ENCODE measurements at regions not wholly inside any gene's neighbourhood (a gene's known extent, or its start where the extent isn't known, plus 50 kb on each side); places are given as distances from the start of the nearest gene placed in this dataset.

GRCh38 chr7:80053124-80053523 lies 81.5 kb upstream of the GNAI1 start:
- no peaks in the 10 kb centered on the region for H3K36me3 ChIP-seq (ENCODE audit: insufficient read depth, low read length)
- no peaks in the 10 kb centered on the region for H3K27me3 ChIP-seq (ENCODE audit: insufficient read depth, low read length, poor library complexity, severe bottlenecking)
- H3K79me2 ChIP-seq (ENCODE audit: insufficient read depth, low read length): no peaks in the 10 kb centered on the region
- H2AFZ ChIP-seq (ENCODE audit: low read length): no peak overlapping the region
- H3F3A ChIP-seq (ENCODE audit: low read depth): no peaks in the 10 kb centered on the region
- no peaks in the 10 kb centered on the region for H3K9me2 ChIP-seq (replicated peaks; ENCODE audit: low read depth, low read length)
- no peak overlapping the region for H3K4me2 ChIP-seq (ENCODE audit: low read depth, low read length, poor library complexity, severe bottlenecking)
- TF ChIP-seq EZH2phosphoT487 (IDR thresholded peaks at IDR 0.05; ENCODE audit: borderline replicate concordance) (no peak), CTCF (conservative IDR thresholded peaks at IDR 0.05; ENCODE audit: low read length) (no peak)
- H3K9me3 ChIP-seq (ENCODE audit: insufficient read depth, low read depth, low read length): no peaks in the 10 kb centered on the region
- no peaks in the 10 kb centered on the region for H3K4me1 ChIP-seq (ENCODE audit: insufficient read depth, low read length, poor library complexity, severe bottlenecking)
- no peak overlapping the region for H3K9ac ChIP-seq (ENCODE audit: low read depth, low read length, poor library complexity, severe bottlenecking)
- H4K20me1 ChIP-seq (ENCODE audit: insufficient read depth, low read length, poor library complexity, severe bottlenecking): no peaks in the 10 kb centered on the region
- no peak overlapping the region for H3K4me3 ChIP-seq (ENCODE audit: low read length, poor library complexity, severe bottlenecking)

DNA sequence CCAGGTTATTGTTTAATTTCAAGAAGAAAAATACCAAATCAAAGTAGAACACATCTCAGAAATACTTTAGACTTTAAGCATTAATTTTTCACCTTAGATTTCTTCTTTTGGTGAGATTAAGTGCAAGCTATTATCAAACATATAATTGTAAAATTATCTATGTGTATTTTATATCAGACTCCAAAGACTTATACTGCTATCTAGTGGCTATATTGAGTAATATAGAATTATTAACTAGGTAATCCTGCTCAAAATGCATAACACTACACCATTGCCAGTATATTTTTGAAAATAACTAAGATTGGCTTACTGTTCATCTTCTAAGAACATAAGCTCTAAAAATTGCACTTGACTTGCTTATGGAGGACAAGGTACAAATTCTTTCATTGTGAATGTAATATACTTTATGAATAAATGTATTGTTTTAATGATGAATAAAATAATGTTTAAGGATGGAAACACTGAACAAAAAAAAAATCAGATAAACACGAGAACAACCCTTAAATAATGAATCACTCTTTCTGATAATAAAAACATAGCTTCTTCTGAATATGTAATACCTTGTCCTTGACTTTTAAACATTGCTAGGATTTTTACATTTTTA lies 86.7 kb upstream of the GNAI1 start:
- Histone ChIP-seq H3K9me3 (ENCODE audit: insufficient read depth, low read depth, low read length) (peaks cover 6% of the 10 kb centered on the region; the same call in 1 of the 2 replicates), H3K9me2 (replicated peaks; ENCODE audit: low read depth, low read length) (no peaks in the 10 kb centered on the region), H3K36me3 (ENCODE audit: insufficient read depth, low read length) (no peaks in the 10 kb centered on the region), H4K20me1 (ENCODE audit: insufficient read depth, low read length, poor library complexity, severe bottlenecking) (no peaks in the 10 kb centered on the region), H3K9ac (ENCODE audit: low read depth, low read length, poor library complexity, severe bottlenecking) (no peak overlapping the region), H3K27me3 (ENCODE audit: insufficient read depth, low read length, poor library complexity, severe bottlenecking) (no peaks in the 10 kb centered on the region), H3F3A (ENCODE audit: low read depth) (no peaks in the 10 kb centered on the region), H2AFZ (ENCODE audit: low read length) (no peak overlapping the region), H3K4me2 (ENCODE audit: low read depth, low read length, poor library complexity, severe bottlenecking) (no peak overlapping the region), H3K79me2 (ENCODE audit: insufficient read depth, low read length) (no peaks in the 10 kb centered on the region), H3K4me3 (ENCODE audit: low read length, poor library complexity, severe bottlenecking) (no peak overlapping the region), H3K4me1 (ENCODE audit: insufficient read depth, low read length, poor library complexity, severe bottlenecking) (no peaks in the 10 kb centered on the region)
- no peak for TF ChIP-seq EZH2phosphoT487 (IDR thresholded peaks at IDR 0.05; ENCODE audit: borderline replicate concordance)
- peak; percentile 73 for TF ChIP-seq CTCF (conservative IDR thresholded peaks at IDR 0.05; ENCODE audit: low read length)

DNA sequence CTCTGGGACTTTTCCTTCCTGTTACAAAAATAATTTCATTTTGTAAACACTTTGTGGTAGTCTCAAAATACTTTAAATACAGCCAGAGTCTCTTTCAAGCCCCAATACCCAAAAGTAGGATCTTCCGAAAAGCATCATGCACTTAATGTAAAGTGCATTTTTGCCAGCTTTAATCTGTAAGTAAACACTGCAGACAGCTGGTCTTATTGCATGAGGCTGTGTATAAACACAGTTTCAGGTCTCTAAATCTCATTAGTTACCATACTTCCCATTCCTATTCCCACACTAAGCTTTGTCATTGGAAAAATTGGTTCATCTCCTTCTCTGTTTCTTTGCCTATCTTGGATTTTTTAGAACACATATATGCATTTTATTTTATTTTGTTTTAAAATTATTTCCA lies 87.6 kb upstream of the GNAI1 start:
- no peak overlapping the region for H3K4me3 ChIP-seq (ENCODE audit: low read length, poor library complexity, severe bottlenecking)
- no peak for TF ChIP-seq CTCF (conservative IDR thresholded peaks at IDR 0.05; ENCODE audit: low read length)
- TF ChIP-seq EZH2phosphoT487 (IDR thresholded peaks at IDR 0.05; ENCODE audit: borderline replicate concordance): no peak

More for the DNA sequence above, 87.6 kb upstream of the GNAI1 start:
- Histone ChIP-seq H3K9ac (ENCODE audit: low read depth, low read length, poor library complexity, severe bottlenecking) (no peak overlapping the region), H3F3A (ENCODE audit: low read depth) (no peaks in the 10 kb centered on the region), H3K79me2 (ENCODE audit: insufficient read depth, low read length) (no peaks in the 10 kb centered on the region), H3K9me2 (replicated peaks; ENCODE audit: low read depth, low read length) (no peaks in the 10 kb centered on the region), H3K4me1 (ENCODE audit: insufficient read depth, low read length, poor library complexity, severe bottlenecking) (no peaks in the 10 kb centered on the region), H3K9me3 (ENCODE audit: insufficient read depth, low read depth, low read length) (peaks cover 6% of the 10 kb centered on the region; the same call in 1 of the 2 replicates), H3K27me3 (ENCODE audit: insufficient read depth, low read length, poor library complexity, severe bottlenecking) (no peaks in the 10 kb centered on the region), H4K20me1 (ENCODE audit: insufficient read depth, low read length, poor library complexity, severe bottlenecking) (no peaks in the 10 kb centered on the region), H2AFZ (ENCODE audit: low read length) (no peak overlapping the region; the same call in 1 of the 2 replicates), H3K36me3 (ENCODE audit: insufficient read depth, low read length) (no peaks in the 10 kb centered on the region), H3K4me2 (ENCODE audit: low read depth, low read length, poor library complexity, severe bottlenecking) (no peak overlapping the region)
